ENCODE measurements at regions not wholly inside any gene's neighbourhood (a gene's known extent, or its start where the extent isn't known, plus 50 kb on each side); places are given as distances from the start of the nearest gene placed in this dataset.
A peak's percentile ranks its signal among the peaks of the same experiment; 100 is the strongest.

DNA sequence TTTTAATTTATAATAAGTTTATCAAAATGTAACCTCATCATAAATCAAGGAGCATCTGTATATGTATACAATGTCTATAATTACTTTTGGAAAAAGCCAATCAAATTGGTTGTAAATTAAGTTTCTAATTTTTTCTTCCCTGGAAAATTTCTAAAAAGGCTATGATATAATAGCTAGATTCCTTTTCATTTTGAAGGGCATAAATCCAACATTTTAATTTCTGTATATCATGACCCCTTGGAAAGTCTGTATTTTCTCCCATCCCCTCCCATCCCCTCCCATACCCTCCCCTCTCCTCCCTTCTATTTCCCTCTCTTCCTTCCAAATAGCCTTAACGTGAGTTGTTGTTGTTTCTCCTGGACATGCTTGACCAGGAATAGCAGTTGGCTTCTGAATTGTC lies 247.1 kb upstream of the FSTL5 start:
- H3K4me1 ChIP-seq (ENCODE audit: insufficient read depth, low read length): no peaks in the 10 kb centered on the region
- Mint-ChIP-seq H3K27me3 (no peaks in the 10 kb centered on the region), H3K9me3 (no peaks in the 10 kb centered on the region), H3K4me3 (no peak overlapping the region), H3K36me3 (ENCODE audit: low read depth) (no peaks in the 10 kb centered on the region), H3K27ac (no peak overlapping the region), H3K4me1 (ENCODE audit: low read depth) (no peaks in the 10 kb centered on the region)
- no peaks in the 10 kb centered on the region for H3K36me3 ChIP-seq (ENCODE audit: insufficient read depth, low read length)
- ChIA-PET CTCF (no interaction called here), POLR2A (no interaction called here)
- no peak overlapping the region for H3K4me3 ChIP-seq (ENCODE audit: low read length)
- DNase-seq: no peak
- no peak for ATAC-seq (ENCODE audit: poor library complexity)
- peaks cover 0 to 15% of the 10 kb centered on the region in 2 experiments for H3K9me3 ChIP-seq (ENCODE audit: control insufficient read depth in 1 of 2, insufficient read depth in 1 of 2, low read length in 2 of 2)
- intact Hi-C loops (cut with DNase I, micrococcal nuclease): no loop called here
- no peak for TF ChIP-seq CTCF (IDR thresholded peaks at IDR 0.05)
- no peaks in the 10 kb centered on the region for H3K27me3 ChIP-seq (ENCODE audit: control insufficient read depth in 1 of 2, insufficient read depth in 2 of 2, low read length in 2 of 2)
- no peak overlapping the region for H3K27ac ChIP-seq (ENCODE audit: low read depth in 1 of 2, low read length in 2 of 2)

DNA sequence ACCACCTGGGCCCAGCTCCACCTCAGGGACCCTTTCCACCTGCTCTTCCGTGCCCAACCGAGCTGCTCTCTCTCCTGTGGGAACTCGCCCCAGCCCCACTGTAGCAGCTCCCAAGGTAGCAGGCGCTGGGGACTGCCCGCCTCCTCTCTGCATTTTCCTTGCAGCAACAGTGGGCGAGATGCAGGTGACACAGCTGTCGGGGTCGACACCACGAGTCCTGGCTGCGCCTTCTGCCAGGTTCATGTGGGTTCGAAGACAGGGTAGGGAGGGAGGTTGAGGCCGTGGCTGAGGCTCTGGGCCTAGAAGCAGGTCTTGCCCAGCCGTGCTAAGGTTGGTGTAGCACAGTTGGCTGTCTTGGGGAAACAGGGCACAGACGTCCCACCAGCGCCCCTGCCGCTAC lies 245.2 kb upstream of the FSTL5 start:
- H3K9me3 Mint-ChIP-seq: no peaks in the 10 kb centered on the region
- intact Hi-C loops (cut with DNase I, micrococcal nuclease): no loop called here
- CTCF ChIA-PET: no interaction called here
- peak in 1 of 14 experiments; percentile 5 for DNase-seq
- no peaks in the 10 kb centered on the region for H3K27me3 ChIP-seq (ENCODE audit: control insufficient read depth in 1 of 2, insufficient read depth in 2 of 2, low read length in 2 of 2)
- no peaks in the 10 kb centered on the region for H3K36me3 ChIP-seq (ENCODE audit: insufficient read depth, low read length)
- peaks cover 0 to 15% of the 10 kb centered on the region in 2 experiments for H3K9me3 ChIP-seq (ENCODE audit: control insufficient read depth in 1 of 2, insufficient read depth in 1 of 2, low read length in 2 of 2)
- no peaks in the 10 kb centered on the region for H3K4me1 ChIP-seq (ENCODE audit: insufficient read depth, low read length)
- H3K4me1 Mint-ChIP-seq (ENCODE audit: low read depth): no peaks in the 10 kb centered on the region
- H3K27ac Mint-ChIP-seq: no peak overlapping the region
- H3K27me3 Mint-ChIP-seq: no peaks in the 10 kb centered on the region
- no peak for TF ChIP-seq CTCF (IDR thresholded peaks at IDR 0.05)
- POLR2A ChIA-PET: no interaction called here
- H3K4me3 Mint-ChIP-seq: no peak overlapping the region
- no peak overlapping the region for H3K27ac ChIP-seq (ENCODE audit: low read depth in 1 of 2, low read length in 2 of 2)
- ATAC-seq (ENCODE audit: poor library complexity): no peak
- H3K36me3 Mint-ChIP-seq (ENCODE audit: low read depth): no peaks in the 10 kb centered on the region
- H3K4me3 ChIP-seq (ENCODE audit: low read length): no peak overlapping the region

DNA sequence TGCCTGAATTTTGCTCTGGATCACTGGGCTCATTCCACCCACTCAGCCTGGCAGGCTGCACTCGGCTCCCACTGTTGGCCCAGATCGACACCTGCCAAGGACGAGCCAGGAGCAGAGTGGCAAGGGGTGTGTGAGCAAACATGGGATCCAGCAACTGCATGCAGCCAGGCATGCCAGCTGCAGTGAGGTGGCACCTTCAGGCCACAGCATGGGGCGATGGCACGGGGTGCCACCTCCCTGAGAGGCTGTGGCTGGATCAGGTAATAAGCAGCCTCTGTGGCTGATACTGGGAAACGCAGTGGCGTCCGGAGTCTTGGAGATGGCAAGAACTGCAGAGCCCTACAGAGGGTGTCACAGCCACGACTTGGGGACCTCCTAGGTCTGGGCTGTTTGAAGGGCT lies 244.5 kb upstream of the FSTL5 start:
- H3K4me3 ChIP-seq (ENCODE audit: low read length): no peak overlapping the region
- H3K4me3 Mint-ChIP-seq: no peak overlapping the region
- ChIA-PET CTCF (no interaction called here), POLR2A (no interaction called here)
- no peaks in the 10 kb centered on the region for H3K4me1 ChIP-seq (ENCODE audit: insufficient read depth, low read length)
- no peak for TF ChIP-seq CTCF (IDR thresholded peaks at IDR 0.05)
- no peaks in the 10 kb centered on the region for H3K36me3 Mint-ChIP-seq (ENCODE audit: low read depth)
- H3K27ac ChIP-seq (ENCODE audit: low read depth in 1 of 2, low read length in 2 of 2): no peak overlapping the region
- no peak for DNase-seq
- no peaks in the 10 kb centered on the region for H3K4me1 Mint-ChIP-seq (ENCODE audit: low read depth)
- no peaks in the 10 kb centered on the region for H3K27me3 Mint-ChIP-seq
- no peaks in the 10 kb centered on the region for H3K27me3 ChIP-seq (ENCODE audit: control insufficient read depth in 1 of 2, insufficient read depth in 2 of 2, low read length in 2 of 2)
- H3K9me3 Mint-ChIP-seq: no peaks in the 10 kb centered on the region
- peaks cover 0 to 15% of the 10 kb centered on the region in 2 experiments for H3K9me3 ChIP-seq (ENCODE audit: control insufficient read depth in 1 of 2, insufficient read depth in 1 of 2, low read length in 2 of 2)
- no peak for ATAC-seq (ENCODE audit: poor library complexity)
- H3K36me3 ChIP-seq (ENCODE audit: insufficient read depth, low read length): no peaks in the 10 kb centered on the region
- H3K27ac Mint-ChIP-seq: no peak overlapping the region
- intact Hi-C loops (cut with DNase I, micrococcal nuclease): no loop called here
